Bone marrow (tissue), 2 donors: ENCODE measurements at regions not wholly inside any gene's neighbourhood (a gene's known extent, or its start where the extent isn't known, plus 50 kb on each side); places are given as distances from the start of the nearest gene placed in this dataset.

Experiments used
- DNase-seq, 2 donors: peaks; one replicate each; lab custom pipeline; 2025; lab: John Stamatoyannopoulos, UW

GRCh38 chr10:128811511-128811910 lies 655.5 kb upstream of the MGMT start:
- DNase-seq = no peak

- DNase-seq = no peak
Observed at GRCh38 chr10:128812000-128812399, 655.0 kb upstream of the MGMT start.

- no peak for DNase-seq
Observed at GRCh38 chr10:128813574-128813973, 653.5 kb upstream of the MGMT start.

- no peak for DNase-seq
Observed at GRCh38 chr10:128814024-128814423, 653.0 kb upstream of the MGMT start.

GRCh38 chr10:128814782-128815181 lies 652.3 kb upstream of the MGMT start:
- no peak for DNase-seq

GRCh38 chr10:128816726-128817125 lies 650.3 kb upstream of the MGMT start:
- DNase-seq = no peak

GRCh38 chr10:128817636-128818035 lies 649.4 kb upstream of the MGMT start:
- DNase-seq = no peak

- DNase-seq = no peak
Observed at GRCh38 chr10:128820663-128821062, 646.4 kb upstream of the MGMT start.

- no peak for DNase-seq
Observed at GRCh38 chr10:128823201-128823600, 643.8 kb upstream of the MGMT start.

- DNase-seq = no peak
Observed at GRCh38 chr10:128825626-128826025, 641.4 kb upstream of the MGMT start.

GRCh38 chr10:128833671-128834070 lies 633.4 kb upstream of the MGMT start:
- no peak for DNase-seq

GRCh38 chr10:128835361-128835760 lies 631.7 kb upstream of the MGMT start:
- DNase-seq = no peak

GRCh38 chr10:128837478-128837877 lies 629.6 kb upstream of the MGMT start:
- DNase-seq = no peak

- no peak for DNase-seq
Observed at GRCh38 chr10:128839134-128839533, 627.9 kb upstream of the MGMT start.

GRCh38 chr10:128839701-128840100 lies 627.3 kb upstream of the MGMT start:
- DNase-seq = no peak

- DNase-seq = no peak
Observed at GRCh38 chr10:128843972-128844371, 623.1 kb upstream of the MGMT start.

- DNase-seq = no peak
Observed at GRCh38 chr10:128846927-128847326, 620.1 kb upstream of the MGMT start.

GRCh38 chr10:128848810-128849209 lies 618.2 kb upstream of the MGMT start:
- no peak for DNase-seq

- no peak for DNase-seq
Observed at GRCh38 chr10:128850647-128851046, 616.4 kb upstream of the MGMT start.

GRCh38 chr10:128851281-128851680 lies 615.8 kb upstream of the MGMT start:
- no peak for DNase-seq

- DNase-seq = no peak
Observed at GRCh38 chr10:128851726-128852125, 615.3 kb upstream of the MGMT start.

GRCh38 chr10:128852449-128852848 lies 614.6 kb upstream of the MGMT start:
- no peak for DNase-seq

GRCh38 chr10:128852902-128853301 lies 614.1 kb upstream of the MGMT start:
- no peak for DNase-seq

GRCh38 chr10:128853537-128853936 lies 613.5 kb upstream of the MGMT start:
- DNase-seq = no peak

GRCh38 chr10:128854204-128854603 lies 612.8 kb upstream of the MGMT start:
- no peak for DNase-seq
